PC-3 (cell line): ENCODE measurements at regions not wholly inside any gene's neighbourhood (a gene's known extent, or its start where the extent isn't known, plus 50 kb on each side); places are given as distances from the start of the nearest gene placed in this dataset.
A peak's percentile ranks its signal among the peaks of the same experiment; 100 is the strongest.

ENCODE experiments used
- ATAC-seq: fragments of 200-7000 bp; cut with Tn5 transposase; 2 replicates; pipeline ENCODE4 v1.9.1; 2020; ENCODE audit warnings: mild to moderate bottlenecking, moderate library complexity
- BruUV-seq: library from RNA; stranded (reverse); fragments of 400-500 nt; replicated peaks from 2 replicates; lab custom pipeline; 2021; lab: Mats Ljungman, UMichigan
- CTCF ChIA-PET: fragments of 300-600 bp; sonication (Branson Sonifier 250); formaldehyde crosslinking; loops from one replicate; lab custom pipeline; 2022; ENCODE audit warnings: antibody characterized with exemption; lab: Charles Lee
- POLR2A ChIA-PET: fragments of 300-600 bp; sonication (Branson Sonifier 250); formaldehyde crosslinking; loops from one replicate; lab custom pipeline; 2022; ENCODE audit warnings: antibody characterized with exemption; ENCODE audit not compliant: unreplicated experiment; lab: Charles Lee
- DNase-seq: peaks from one replicate; pipeline ENCODE4 v3.0.0-alpha.2; 2015
- H2AFZ ChIP-seq: fragments of 300-600 bp; sonication (generic); 2 replicates; pipeline ENCODE4 v1.6.0; 2016; ENCODE audit warnings: antibody characterized with exemption, low read length
- H3F3A ChIP-seq: fragments of 300-600 bp; sonication (generic); one replicate; pipeline ENCODE4 v1.6.0; 2017; ENCODE audit warnings: antibody characterized with exemption, low read length, control low read depth, mild to moderate bottlenecking; ENCODE audit not compliant: unreplicated experiment
- H3K27ac ChIP-seq: fragments of 300-600 bp; sonication (generic); 2 replicates; pipeline ENCODE4 v1.5.1; 2016; ENCODE audit warnings: mild to moderate bottlenecking, low read length
- H3K27me3 ChIP-seq: fragments of 300-600 bp; sonication (generic); 2 replicates; pipeline ENCODE4 v1.6.1; 2016; ENCODE audit warnings: low read length, mixed read lengths
- H3K36me3 ChIP-seq: fragments of 300-600 bp; sonication (generic); 2 replicates; pipeline ENCODE4 v1.6.1; 2016; ENCODE audit warnings: low read depth, mixed run types, low read length, mixed read lengths
- H3K4me1 ChIP-seq: fragments of 300-600 bp; sonication (generic); 2 replicates; pipeline ENCODE4 v1.5.1; 2016; ENCODE audit warnings: low read length; ENCODE audit not compliant: insufficient read depth
- H3K4me2 ChIP-seq: fragments of 300-600 bp; sonication (generic); 2 replicates; pipeline ENCODE4 v1.6.0; 2016; ENCODE audit warnings: low read length
- H3K4me3 ChIP-seq: fragments of 300-600 bp; sonication (generic); 2 replicates; pipeline ENCODE4 v1.5.1; 2016; ENCODE audit warnings: mild to moderate bottlenecking, low read length, mixed read lengths
- H3K79me2 ChIP-seq: fragments of 300-600 bp; sonication (generic); 2 replicates; pipeline ENCODE4 v1.6.1; 2017; ENCODE audit warnings: low read length, mixed read lengths
- H3K9ac ChIP-seq: fragments of 300-600 bp; sonication (generic); 2 replicates; pipeline ENCODE4 v1.6.0; 2016; ENCODE audit warnings: mild to moderate bottlenecking, low read length
- H3K9me2 ChIP-seq: fragments of 300-600 bp; sonication (generic); replicated peaks from 2 replicates; pipeline ENCODE4 v1.6.1; 2016; ENCODE audit warnings: mixed run types, low read length, mixed read lengths
- H3K9me3 ChIP-seq: fragments of 300-600 bp; sonication (generic); 2 replicates; pipeline ENCODE4 v1.6.1; 2016; ENCODE audit warnings: low read length, mixed read lengths
- H4K20me1 ChIP-seq: fragments of 300-600 bp; sonication (generic); 2 replicates; pipeline ENCODE4 v1.6.1; 2016; ENCODE audit warnings: low read length, mixed read lengths
- EZH2 ChIP-seq: fragments of 300-600 bp; sonication (generic); IDR thresholded peaks from one replicate; pipeline ENCODE4 v1.6.1; 2017; ENCODE audit warnings: antibody characterized with exemption, mild to moderate bottlenecking, low read length; ENCODE audit not compliant: unreplicated experiment
- EZH2phosphoT487 ChIP-seq: fragments of 300-600 bp; sonication (generic); IDR thresholded peaks from 2 replicates; pipeline ENCODE4 v1.6.1; 2018; ENCODE audit warnings: mild to moderate bottlenecking, antibody characterized with exemption, low read length, borderline replicate concordance
- intact Hi-C: fragments of 100-400 bp; cut with micrococcal nuclease; formaldehyde crosslinking; loops from 2 replicates; pipeline ENCODE4 v1.9.0; 2023
- TF ChIP-seq, protein P1 (sequence below): fragments of 300-600 bp; sonication (generic); conservative IDR thresholded peaks from 2 replicates; pipeline ENCODE4 v1.5.1; 2017; ENCODE audit warnings: antibody characterized with exemption, low read depth, mild to moderate bottlenecking, low read length

DNA sequence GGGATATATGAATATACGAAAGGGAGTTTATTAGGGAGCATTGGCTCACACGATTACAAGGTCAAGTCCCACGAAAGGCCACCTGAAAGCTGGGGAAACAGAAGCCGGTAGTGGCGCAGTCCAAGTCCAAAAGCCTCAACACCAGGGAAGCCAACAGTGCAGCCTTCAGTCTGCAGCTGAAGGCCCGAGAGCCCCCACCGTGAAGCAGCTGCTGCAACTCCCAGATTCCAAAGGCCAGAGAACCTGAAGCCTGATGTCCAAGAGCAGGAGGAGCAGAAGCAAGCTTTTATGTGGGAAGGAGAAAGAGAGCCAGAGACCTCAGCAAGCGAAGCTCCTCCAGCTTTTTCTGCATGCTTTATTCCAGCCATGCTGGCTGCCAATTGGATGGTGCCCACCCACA lies 275.8 kb downstream of the PTTG2 start:
- BruUV-seq: no TSS peak
- Histone ChIP-seq H3K27me3 (no peaks in the 10 kb centered on the region), H3K4me3 (no peak overlapping the region), H3K27ac (no peak overlapping the region), H3K9me3 (no peaks in the 10 kb centered on the region), H3F3A (no peaks in the 10 kb centered on the region), H4K20me1 (no peaks in the 10 kb centered on the region), H3K9me2 (no peaks in the 10 kb centered on the region), H3K4me2 (no peak overlapping the region), H3K9ac (no peak overlapping the region), H2AFZ (no peak overlapping the region), H3K36me3 (no peaks in the 10 kb centered on the region; the same call in 1 of the 2 replicates), H3K79me2 (no peaks in the 10 kb centered on the region), H3K4me1 (peaks cover 12% of the 10 kb centered on the region)
- CTCF ChIA-PET: no interaction called here
- no peak for TF ChIP-seq EZH2
- no peak for TF ChIP-seq EZH2phosphoT487
- TF ChIP-seq, protein P1, sequence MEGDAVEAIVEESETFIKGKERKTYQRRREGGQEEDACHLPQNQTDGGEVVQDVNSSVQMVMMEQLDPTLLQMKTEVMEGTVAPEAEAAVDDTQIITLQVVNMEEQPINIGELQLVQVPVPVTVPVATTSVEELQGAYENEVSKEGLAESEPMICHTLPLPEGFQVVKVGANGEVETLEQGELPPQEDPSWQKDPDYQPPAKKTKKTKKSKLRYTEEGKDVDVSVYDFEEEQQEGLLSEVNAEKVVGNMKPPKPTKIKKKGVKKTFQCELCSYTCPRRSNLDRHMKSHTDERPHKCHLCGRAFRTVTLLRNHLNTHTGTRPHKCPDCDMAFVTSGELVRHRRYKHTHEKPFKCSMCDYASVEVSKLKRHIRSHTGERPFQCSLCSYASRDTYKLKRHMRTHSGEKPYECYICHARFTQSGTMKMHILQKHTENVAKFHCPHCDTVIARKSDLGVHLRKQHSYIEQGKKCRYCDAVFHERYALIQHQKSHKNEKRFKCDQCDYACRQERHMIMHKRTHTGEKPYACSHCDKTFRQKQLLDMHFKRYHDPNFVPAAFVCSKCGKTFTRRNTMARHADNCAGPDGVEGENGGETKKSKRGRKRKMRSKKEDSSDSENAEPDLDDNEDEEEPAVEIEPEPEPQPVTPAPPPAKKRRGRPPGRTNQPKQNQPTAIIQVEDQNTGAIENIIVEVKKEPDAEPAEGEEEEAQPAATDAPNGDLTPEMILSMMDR: no peak
- intact Hi-C loops: no loop called here
- no peak for DNase-seq
- POLR2A ChIA-PET: no interaction called here
- ATAC-seq: no peak

DNA sequence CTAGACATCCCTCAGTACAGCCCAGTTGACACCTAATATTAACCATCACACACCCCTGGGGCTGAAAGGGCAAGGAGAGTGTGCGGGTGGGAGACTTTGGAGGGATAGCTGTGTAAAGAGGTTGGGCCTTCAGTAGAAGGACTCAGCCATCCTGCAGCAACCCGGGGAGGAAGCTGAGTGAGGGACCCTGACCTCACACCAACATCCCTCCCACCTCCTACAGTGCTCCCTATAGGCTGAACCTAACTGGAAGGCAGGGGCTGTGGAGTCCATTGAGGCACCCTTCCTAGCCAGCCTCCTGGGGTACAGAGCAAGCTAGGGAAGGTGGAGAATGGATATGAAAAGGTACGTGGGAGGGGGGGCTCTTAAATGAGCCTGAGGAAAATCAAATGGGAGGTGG lies 276.3 kb downstream of the PTTG2 start:
- Histone ChIP-seq H3K4me2 (0 out of 2 replicates have a peak overlapping the region, but pooled peaks have one; percentile 1), H3K9me3 (no peaks in the 10 kb centered on the region), H3K9me2 (no peaks in the 10 kb centered on the region), H3K4me1 (peaks cover 12% of the 10 kb centered on the region), H3K27me3 (no peaks in the 10 kb centered on the region), H3K36me3 (no peaks in the 10 kb centered on the region; the same call in 1 of the 2 replicates), H3F3A (no peaks in the 10 kb centered on the region), H3K4me3 (no peak overlapping the region), H4K20me1 (no peaks in the 10 kb centered on the region), H3K9ac (no peak overlapping the region), H3K79me2 (no peaks in the 10 kb centered on the region), H2AFZ (no peak overlapping the region), H3K27ac (peak overlapping the region; percentile 51)
- intact Hi-C loops: no loop called here
- no peak for TF ChIP-seq EZH2phosphoT487
- no peak for TF ChIP-seq EZH2
- TF ChIP-seq, protein P1: no peak
- ATAC-seq (no peak), DNase-seq (no peak)
- CTCF ChIA-PET: no interaction called here
- POLR2A ChIA-PET: no interaction called here
- BruUV-seq: no TSS peak

DNA sequence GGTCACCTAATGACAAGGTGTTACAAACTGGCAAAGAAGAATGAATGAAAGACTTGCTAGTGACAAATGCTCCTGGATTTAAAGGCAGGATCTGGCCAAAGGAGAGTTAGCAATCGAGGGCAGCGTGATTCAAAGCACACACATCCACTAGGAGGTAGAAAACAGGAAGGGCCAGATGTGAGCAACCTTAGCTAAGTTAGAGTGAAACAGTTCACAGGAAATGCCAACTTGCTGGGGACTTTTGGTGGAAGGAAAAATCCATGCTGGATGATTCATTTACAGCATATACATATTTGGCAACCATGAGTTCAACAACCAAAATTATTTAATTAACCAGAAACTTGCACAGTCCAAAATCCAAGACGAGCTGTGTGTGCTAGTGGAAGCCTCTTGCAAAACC lies 276.9 kb downstream of the PTTG2 start:
- H3K79me2 ChIP-seq: no peaks in the 10 kb centered on the region
- no peaks in the 10 kb centered on the region for H3F3A ChIP-seq
- H3K9me2 ChIP-seq: no peaks in the 10 kb centered on the region
- ChIA-PET POLR2A (no interaction called here), CTCF (no interaction called here)
- intact Hi-C loops: no loop called here
- no peaks in the 10 kb centered on the region for H3K9me3 ChIP-seq
- H3K27me3 ChIP-seq: no peaks in the 10 kb centered on the region
- TF ChIP-seq, protein P1: 0 out of 2 replicates have a peak, but pooled peaks have one; percentile 11
- TF ChIP-seq EZH2phosphoT487: no peak
- no peak for TF ChIP-seq EZH2
- peak; percentile 80 for DNase-seq
- peak overlapping the region; percentile 51 for H3K27ac ChIP-seq
- H4K20me1 ChIP-seq: no peaks in the 10 kb centered on the region
- no peaks in the 10 kb centered on the region; the same call in 1 of the 2 replicates for H3K36me3 ChIP-seq
- H3K4me1 ChIP-seq: peaks cover 12% of the 10 kb centered on the region
- ATAC-seq: peak; percentile 93
- no peak overlapping the region for H3K9ac ChIP-seq
- BruUV-seq: no TSS peak
- 0 out of 2 replicates have a peak overlapping the region, but pooled peaks have one; percentile 1 for H3K4me2 ChIP-seq
- H3K4me3 ChIP-seq: no peak overlapping the region
- H2AFZ ChIP-seq: no peak overlapping the region
